ENCODE measurements at regions not wholly inside any gene's neighbourhood (a gene's known extent, or its start where the extent isn't known, plus 50 kb on each side); places are given as distances from the start of the nearest gene placed in this dataset.

GRCh38 chr4:144504883-144505282 lies 141.1 kb upstream of the HHIP start:
- H4K8ac ChIP-seq (replicated peaks; ENCODE audit: insufficient read length, low read depth, low read length), result no peak overlapping the region
- no peak overlapping the region for H3K14ac ChIP-seq (ENCODE audit: insufficient read depth, low read length)
- no peaks in the 10 kb centered on the region for H3K79me2 ChIP-seq (ENCODE audit: insufficient read depth, low read length)
- H2BK120ac ChIP-seq (ENCODE audit: low read depth, low read length, poor library complexity, severe bottlenecking), result no peak overlapping the region
- H2BK5ac ChIP-seq (ENCODE audit: insufficient read length, low read length), result no peak overlapping the region
- no peak overlapping the region for H4K91ac ChIP-seq (ENCODE audit: insufficient read length, low read depth, low read length)
- H3K4me2 ChIP-seq (ENCODE audit: insufficient read depth, insufficient read length, low read length), result no peak overlapping the region
- no CpG with 5 or more reads among the region's 4 CpGs for WGBS (ENCODE audit: extremely low coverage, insufficient read length, low lambda C conversion rate)
- no peak overlapping the region for H3K56ac ChIP-seq (ENCODE audit: insufficient read length, low read depth, low read length)
- H3K27me3 ChIP-seq (ENCODE audit: insufficient read depth, low read length), result no peaks in the 10 kb centered on the region
- no peak overlapping the region for H3K23ac ChIP-seq (ENCODE audit: insufficient read length, low read depth, low read length)
- no peak overlapping the region for H2BK15ac ChIP-seq (ENCODE audit: low read depth, low read length)
- no peak overlapping the region; a peak in 1 of 7 replicates for H3K27ac Mint-ChIP-seq
- H3K4ac ChIP-seq (ENCODE audit: low read depth, low read length), result no peak overlapping the region
- no peak overlapping the region for H3K9ac ChIP-seq (ENCODE audit: extremely low read depth, insufficient read length, low read length)
- DNase-seq, result no peak
- TF ChIP-seq, protein P1, sequence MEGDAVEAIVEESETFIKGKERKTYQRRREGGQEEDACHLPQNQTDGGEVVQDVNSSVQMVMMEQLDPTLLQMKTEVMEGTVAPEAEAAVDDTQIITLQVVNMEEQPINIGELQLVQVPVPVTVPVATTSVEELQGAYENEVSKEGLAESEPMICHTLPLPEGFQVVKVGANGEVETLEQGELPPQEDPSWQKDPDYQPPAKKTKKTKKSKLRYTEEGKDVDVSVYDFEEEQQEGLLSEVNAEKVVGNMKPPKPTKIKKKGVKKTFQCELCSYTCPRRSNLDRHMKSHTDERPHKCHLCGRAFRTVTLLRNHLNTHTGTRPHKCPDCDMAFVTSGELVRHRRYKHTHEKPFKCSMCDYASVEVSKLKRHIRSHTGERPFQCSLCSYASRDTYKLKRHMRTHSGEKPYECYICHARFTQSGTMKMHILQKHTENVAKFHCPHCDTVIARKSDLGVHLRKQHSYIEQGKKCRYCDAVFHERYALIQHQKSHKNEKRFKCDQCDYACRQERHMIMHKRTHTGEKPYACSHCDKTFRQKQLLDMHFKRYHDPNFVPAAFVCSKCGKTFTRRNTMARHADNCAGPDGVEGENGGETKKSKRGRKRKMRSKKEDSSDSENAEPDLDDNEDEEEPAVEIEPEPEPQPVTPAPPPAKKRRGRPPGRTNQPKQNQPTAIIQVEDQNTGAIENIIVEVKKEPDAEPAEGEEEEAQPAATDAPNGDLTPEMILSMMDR (conservative IDR thresholded peaks at IDR 0.05), result no peak
- no peaks in the 10 kb centered on the region for H3K23me2 ChIP-seq (ENCODE audit: insufficient read length, low read depth, low read length, poor library complexity, severe bottlenecking)
- H2BK20ac ChIP-seq (ENCODE audit: low read depth, low read length, poor library complexity, severe bottlenecking), result no peak overlapping the region
- H3K27ac ChIP-seq (ENCODE audit: insufficient read length, low read depth, low read length), result no peak overlapping the region
- H4K5ac ChIP-seq (ENCODE audit: insufficient read length, low read depth, low read length), result no peak overlapping the region
- no peaks in the 10 kb centered on the region for H3K79me1 ChIP-seq (ENCODE audit: insufficient read depth, low read depth, low read length, poor library complexity, severe bottlenecking)
- no peaks in the 10 kb centered on the region for H3K9me3 Mint-ChIP-seq
- no peaks in the 10 kb centered on the region for H3K4me1 ChIP-seq (ENCODE audit: insufficient read depth, low read length)
- no peak overlapping the region for H2BK12ac ChIP-seq (ENCODE audit: insufficient read length, low read depth, low read length)
- H2AFZ ChIP-seq (ENCODE audit: low read length), result no peak overlapping the region
- H3K27me3 Mint-ChIP-seq (ENCODE audit: low read depth), result no peaks in the 10 kb centered on the region; the same call in 1 of the 2 replicates
- H3K4me3 Mint-ChIP-seq, result no peak overlapping the region
- no peak overlapping the region for H3T11ph ChIP-seq (ENCODE audit: low read length)
- no peaks in the 10 kb centered on the region for H4K20me1 ChIP-seq (ENCODE audit: control insufficient read depth, insufficient read depth, insufficient read length)
- H3K36me3 Mint-ChIP-seq (ENCODE audit: insufficient read depth in 1 of 3, low read depth in 3 of 3), result no peaks in the 10 kb centered on the region
- H2AK5ac ChIP-seq (ENCODE audit: insufficient read length, low read length), result no peak overlapping the region
- no peak overlapping the region for H3K18ac ChIP-seq (ENCODE audit: insufficient read length, low read depth, low read length)
- H3K9me3 ChIP-seq (ENCODE audit: control insufficient read depth, low read depth, low read length), result no peaks in the 10 kb centered on the region
- H3K4me1 Mint-ChIP-seq, result peaks cover 8 to 10% of the 10 kb centered on the region in 2 experiments
